ENCODE measurements at regions not wholly inside any gene's neighbourhood (a gene's known extent, or its start where the extent isn't known, plus 50 kb on each side); places are given as distances from the start of the nearest gene placed in this dataset.
"Not testable (repeated sequence)": the region's sequence is repeated elsewhere in the genome, so short reads cannot be mapped to it uniquely, and the experiment has no call there.

GRCh38 chr5:13029211-13029610, 915.3 kb downstream of the DNAH5 start:
- DNase-seq, result no peak

DNA sequence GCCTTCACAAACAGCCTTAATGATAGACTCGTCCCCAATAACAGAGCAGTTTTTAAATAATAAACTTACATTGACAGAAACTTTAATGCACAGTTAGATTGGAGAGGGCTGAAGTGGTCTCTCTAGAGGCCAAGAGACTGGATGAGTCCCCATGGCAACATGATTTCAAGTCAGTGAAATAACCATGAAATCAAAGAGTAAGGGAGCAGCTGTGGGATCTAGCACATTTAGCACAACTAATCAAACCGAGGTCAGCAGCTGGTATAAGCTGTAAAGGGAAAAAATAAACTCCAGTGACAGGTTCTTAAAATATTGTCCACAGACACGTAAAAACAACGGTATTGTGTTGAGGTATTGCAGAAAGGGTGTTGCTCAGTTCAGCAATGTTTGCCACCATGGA, 916.6 kb downstream of the DNAH5 start:
- DNase-seq, result no peak

- no peak for DNase-seq
These were observed 924.8 kb downstream of the DNAH5 start for GRCh38 chr5:13019729-13020128.

- no peak for DNase-seq
These were observed 941.0 kb downstream of the DNAH5 start for GRCh38 chr5:13003457-13003856.

GRCh38 chr5:12999667-13000066, 944.8 kb downstream of the DNAH5 start:
- no peak for DNase-seq

GRCh38 chr5:12985142-12985541, 959.3 kb downstream of the DNAH5 start:
- DNase-seq, result no peak

GRCh38 chr5:12974856-12975255, 969.6 kb downstream of the DNAH5 start:
- DNase-seq, result no peak

GRCh38 chr5:12965804-12966203, 978.7 kb downstream of the DNAH5 start:
- DNase-seq, result no peak

- DNase-seq, result no peak
These were observed 984.8 kb downstream of the DNAH5 start for GRCh38 chr5:12959713-12960112.

DNA sequence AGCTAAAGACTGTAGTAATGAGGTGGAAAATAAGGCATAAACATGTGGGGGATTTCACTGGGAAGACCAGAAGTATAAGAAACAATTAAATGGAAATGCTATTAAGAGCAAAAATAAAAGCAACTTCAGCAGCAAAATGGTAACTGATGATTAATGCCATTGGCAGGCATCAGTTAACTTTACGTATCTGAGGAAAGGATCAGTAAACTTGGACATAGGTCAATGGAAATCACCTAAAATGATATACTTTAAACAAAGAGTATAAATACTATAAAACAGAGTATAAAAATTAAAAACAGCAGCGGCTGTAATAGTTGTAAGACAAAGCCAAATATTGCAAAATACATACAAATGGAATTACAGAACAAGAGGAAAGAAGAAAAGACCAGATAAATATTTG, 992.1 kb downstream of the DNAH5 start:
- DNase-seq, result no peak

DNA sequence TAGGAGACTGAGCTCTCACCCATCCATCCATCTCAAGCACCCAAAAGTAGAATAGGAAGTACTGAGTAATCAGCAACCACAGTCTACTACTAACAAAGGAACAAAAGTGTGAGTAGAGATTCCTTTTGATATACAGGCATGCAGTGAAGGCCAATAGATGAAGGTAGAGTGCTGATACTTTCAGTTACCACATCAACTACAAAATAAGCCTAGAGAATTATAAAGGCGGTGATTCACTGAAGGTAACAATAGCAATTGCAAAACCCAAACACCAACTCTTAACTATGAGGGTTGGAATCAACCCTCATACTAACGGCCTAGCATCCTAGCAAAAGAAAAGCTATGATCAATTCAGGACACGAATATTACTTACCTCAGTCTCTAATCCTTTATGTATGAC, 992.6 kb downstream of the DNAH5 start:
- no peak for DNase-seq

GRCh38 chr5:12947379-12947778, 997.1 kb downstream of the DNAH5 start:
- DNase-seq, result no peak

DNA sequence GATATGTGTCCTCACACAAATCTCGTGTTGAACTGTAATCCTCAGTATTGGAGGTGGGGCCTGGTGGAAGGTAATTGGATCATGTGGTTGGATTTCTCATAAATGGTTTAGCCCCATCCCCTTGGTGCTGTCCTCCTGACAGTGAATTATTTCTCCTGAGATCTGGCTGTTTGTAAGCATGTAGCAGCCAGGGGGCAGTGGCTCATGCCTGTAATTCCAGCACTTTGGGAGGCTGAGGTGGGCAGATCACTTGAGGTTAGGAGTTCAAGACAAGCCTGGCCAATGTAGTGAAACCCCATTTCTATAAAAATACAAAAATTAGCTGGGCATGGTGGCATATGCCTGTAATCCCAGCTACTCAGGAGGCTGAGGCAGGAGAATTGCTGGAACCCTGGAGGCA, 999.0 kb downstream of the DNAH5 start:
- not testable (repeated sequence) for DNase-seq

DNA sequence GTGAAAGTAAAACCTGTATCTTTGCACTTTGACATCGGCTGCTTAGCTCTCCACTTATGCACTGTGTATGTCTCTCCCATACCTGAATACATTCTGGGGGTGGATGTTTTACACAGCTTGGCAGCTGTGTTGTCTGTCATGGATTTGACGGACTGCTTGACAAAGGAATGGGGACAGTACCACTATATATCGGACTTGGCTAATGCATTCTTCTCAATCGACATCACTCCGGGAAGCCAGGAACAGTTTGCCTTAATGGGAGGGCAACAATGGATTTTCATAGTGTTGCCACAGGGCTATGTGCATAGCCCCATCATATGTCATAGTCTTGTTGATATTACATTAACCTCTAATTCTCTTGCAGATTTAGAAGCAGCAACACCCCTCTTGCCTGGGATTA, 1008.3 kb downstream of the DNAH5 start:
- no peak for DNase-seq

GRCh38 chr5:12934722-12935121, 1009.8 kb downstream of the DNAH5 start:
- DNase-seq, result no peak

DNA sequence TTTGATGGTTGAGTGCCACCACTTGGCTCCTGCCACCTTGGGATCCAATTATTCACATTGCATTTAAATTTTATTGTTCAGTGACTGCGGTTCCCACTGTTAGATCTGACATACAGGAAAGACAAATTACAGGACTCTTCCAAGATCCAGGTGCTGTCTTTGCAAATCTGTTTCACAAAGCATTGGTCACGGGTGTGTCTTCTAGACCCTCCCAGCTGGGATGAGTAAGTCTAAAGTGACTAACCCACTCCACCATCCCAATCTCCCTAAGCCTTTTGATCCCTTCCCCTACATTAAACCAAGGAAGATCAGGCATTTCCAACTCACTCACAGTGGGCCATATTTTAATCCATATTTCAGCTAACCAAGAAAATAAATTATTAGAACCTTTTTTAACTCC, 1016.3 kb upstream of the CTNND2 start:
- no peak for DNase-seq

DNA sequence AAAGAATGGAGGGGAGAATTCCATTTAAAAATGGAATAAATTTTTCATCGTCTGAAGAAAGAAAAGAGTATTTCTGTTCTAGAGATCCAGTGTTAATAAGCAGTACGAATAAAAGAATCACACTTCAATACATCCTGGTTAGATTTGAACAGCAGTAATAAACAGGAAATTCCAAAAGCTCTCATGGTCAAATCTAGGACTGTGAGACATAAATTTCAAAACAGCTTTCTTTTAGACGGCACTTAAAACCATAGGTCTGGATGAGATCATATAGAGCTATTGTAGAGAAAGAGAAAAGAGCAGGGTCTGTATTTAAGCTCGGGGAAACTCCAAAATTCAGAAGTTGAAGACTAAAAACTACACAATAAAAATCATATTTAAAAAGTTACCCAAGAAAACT, 1006.9 kb upstream of the CTNND2 start:
- DNase-seq, result no peak

DNA sequence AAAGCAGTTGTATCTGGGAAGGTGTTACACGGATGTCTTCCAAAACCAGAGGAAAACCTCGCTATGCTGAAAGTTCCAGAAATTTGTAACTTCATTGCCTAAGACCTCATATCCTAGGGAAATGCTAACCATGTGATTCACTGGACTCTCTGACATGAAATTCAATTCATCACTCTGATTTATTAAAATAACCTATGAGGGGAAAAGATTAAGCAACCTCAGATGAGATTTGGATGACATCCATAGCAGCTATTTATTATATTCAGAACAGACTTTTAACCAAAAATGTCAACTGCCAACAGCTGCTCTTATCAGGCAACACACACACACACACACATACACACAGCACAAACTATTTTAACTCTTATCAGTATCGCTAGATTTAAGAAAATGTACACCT, 1006.4 kb upstream of the CTNND2 start:
- DNase-seq, result no peak

DNA sequence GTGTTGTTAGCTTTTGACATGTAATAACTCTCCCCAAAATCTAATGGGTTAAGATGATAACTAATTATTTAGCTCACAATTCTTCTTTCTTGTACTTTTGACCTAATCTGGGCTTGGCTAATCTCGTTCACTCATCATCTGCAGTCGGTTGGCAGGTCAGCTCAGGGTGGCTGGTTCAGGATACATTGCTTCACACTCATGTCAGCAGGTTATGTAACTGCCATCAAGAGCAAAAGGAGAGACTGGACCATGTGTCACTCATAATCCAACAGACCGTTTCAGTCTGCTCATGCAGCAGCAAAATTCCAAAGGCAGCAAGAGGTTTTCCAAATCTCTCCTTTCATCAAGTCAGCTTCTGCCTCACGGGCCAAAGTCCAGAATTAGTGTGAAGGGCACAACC, 998.4 kb upstream of the CTNND2 start:
- no peak for DNase-seq

GRCh38 chr5:12901696-12902095, 997.5 kb upstream of the CTNND2 start:
- no peak for DNase-seq

- DNase-seq, result no peak
These were observed 991.8 kb upstream of the CTNND2 start for GRCh38 chr5:12896086-12896485.

DNA sequence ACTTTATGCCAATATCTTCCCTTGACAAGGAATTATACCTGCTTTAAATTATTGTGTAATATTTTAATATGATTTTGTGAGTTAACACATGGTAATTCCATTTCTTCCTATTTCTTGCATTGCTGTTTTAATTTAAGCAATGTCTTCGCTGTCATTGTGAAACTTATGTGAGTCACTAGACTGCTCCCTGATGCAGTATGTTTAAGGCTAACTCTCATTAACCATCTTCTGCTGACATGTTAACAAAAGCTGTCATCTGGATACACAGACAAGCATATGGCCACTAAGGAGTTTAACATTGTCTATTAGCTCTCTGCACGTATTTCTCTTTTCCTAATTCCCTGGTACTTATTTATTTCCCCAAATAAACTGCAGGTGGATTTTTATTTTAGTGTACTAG, 980.8 kb upstream of the CTNND2 start:
- DNase-seq, result no peak

- DNase-seq, result no peak
These were observed 979.1 kb upstream of the CTNND2 start for GRCh38 chr5:12883395-12883794.

GRCh38 chr5:12876541-12877298, 972.5 kb upstream of the CTNND2 start:
- no peak for DNase-seq
